CD4-positive, alpha-beta T cell treated with Interleukin-10 for 1 hour (primary cell): ENCODE measurements at regions not wholly inside any gene's neighbourhood (a gene's known extent, or its start where the extent isn't known, plus 50 kb on each side); places are given as distances from the start of the nearest gene placed in this dataset.
A peak's percentile ranks its signal among the peaks of the same experiment; 100 is the strongest.
"Not testable (repeated sequence)": the region's sequence is repeated elsewhere in the genome, so short reads cannot be mapped to it uniquely, and the experiment has no call there.

ENCODE experiments used
- DNase-seq: peaks from one replicate; pipeline ENCODE4 v3.0.0-alpha.2; 2020

GRCh38 chr5:176018598-176018997 is 50.5 kb upstream of the THOC3 start:
- not testable (repeated sequence) for DNase-seq

DNA sequence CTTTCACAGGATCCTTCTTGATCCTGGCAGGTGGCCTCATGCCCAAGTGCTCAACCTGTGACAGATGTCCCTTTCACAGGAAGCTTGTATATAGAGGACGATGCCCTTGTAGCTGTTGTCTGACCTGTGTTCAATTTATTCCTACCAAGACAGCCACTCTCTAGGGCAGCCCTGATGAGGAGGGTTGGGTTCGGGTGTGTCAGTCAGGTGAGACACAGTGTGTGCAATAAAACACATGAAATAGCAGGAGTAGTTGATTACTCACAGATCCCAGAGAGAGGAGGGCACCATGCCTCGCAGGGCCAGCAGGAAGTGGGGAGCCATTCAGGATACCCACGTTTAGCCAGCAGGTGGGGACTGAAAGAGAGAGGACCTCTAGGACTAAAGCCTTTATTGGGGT is 52.7 kb upstream of the THOC3 start:
- not testable (repeated sequence) for DNase-seq

GRCh38 chr5:176023535-176023934 is 55.4 kb upstream of the THOC3 start:
- not testable (repeated sequence) for DNase-seq

- DNase-seq = not testable (repeated sequence)
Measured at GRCh38 chr5:176029445-176029844, 61.3 kb upstream of the THOC3 start.

DNA sequence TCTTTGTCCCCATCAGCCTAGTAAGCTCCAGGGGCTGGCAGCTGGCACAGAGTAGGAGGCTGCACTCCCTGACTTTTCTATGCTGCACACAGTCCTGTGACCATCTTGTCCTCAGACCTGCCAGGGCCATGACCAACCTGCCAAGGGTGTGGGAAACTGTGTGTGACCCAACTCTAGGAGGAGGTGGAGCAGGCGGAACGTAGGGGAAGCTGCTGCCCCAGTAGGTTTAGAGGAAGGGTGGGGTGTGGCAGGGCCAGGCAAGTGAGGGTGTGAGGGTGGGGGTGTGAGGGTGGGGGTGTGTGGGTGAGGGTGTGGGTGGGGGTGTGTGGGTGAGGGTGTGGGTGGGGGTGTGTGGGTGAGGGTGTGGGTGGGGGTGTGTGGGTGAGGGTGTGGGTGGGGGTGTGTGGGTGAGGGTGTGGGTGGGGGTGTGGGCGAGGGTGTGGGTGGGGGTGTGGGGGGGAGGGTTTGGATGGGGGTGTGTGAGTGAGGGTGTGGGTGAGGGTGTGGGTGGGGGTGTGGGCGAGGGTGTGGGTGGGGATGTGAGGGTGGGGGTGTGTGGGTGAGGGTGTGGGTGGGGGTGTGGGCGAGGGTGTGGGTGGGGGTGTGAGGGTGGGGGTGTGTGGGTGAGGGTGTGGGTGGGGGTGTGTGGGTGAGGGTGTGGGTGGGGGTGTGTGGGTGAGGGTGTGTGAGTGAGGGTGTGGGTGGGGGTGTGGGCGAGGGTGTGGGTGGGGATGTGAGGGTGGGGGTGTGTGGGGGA is 62.4 kb upstream of the THOC3 start:
- peak; percentile 48 for DNase-seq

DNA sequence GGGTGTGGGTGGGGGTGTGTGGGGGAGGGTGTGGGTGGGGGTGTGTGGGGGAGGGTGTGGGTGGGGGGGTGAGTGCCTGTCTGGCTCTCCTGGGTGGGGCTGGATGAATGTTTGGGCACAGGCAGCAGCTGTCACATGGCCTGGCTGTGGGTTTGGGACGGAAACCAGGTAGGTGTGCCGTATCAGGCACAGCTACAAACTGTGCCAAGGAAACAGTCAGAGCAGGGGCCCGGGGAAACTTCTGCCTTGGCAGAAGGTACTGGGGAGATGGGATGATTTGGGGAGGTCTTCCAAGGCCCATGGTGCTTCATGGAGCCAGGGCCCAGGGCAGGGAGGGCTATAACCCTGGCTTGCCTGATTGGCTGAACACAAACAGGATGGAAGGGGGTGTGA is 63.0 kb upstream of the THOC3 start:
- not testable (repeated sequence) for DNase-seq

DNA sequence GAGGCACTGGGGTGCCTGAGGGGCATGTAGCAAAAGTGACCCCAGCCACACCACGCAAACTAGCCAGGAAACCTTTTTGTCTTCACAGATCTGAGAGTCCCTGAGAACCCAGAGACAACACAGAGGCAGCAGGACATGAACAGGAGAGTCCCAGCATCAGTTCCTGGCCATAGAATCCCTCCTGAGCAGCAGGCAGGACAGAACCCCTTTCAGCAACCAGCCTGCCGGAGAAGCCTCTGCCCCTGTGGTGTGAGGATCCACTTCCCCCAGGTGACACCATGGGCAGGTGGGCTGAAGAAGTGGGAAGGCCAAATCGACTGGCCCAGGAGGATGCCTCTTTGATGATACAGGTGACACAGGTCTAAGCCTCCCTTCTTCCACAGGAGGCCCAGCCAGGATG is 65.1 kb upstream of the THOC3 start:
- DNase-seq = not testable (repeated sequence)

- DNase-seq = peak; percentile 37
Measured at GRCh38 chr5:176034407-176035200, 66.5 kb upstream of the THOC3 start.

GRCh38 chr5:176035201-176035530 is 67.1 kb upstream of the THOC3 start:
- not testable (repeated sequence) for DNase-seq

DNA sequence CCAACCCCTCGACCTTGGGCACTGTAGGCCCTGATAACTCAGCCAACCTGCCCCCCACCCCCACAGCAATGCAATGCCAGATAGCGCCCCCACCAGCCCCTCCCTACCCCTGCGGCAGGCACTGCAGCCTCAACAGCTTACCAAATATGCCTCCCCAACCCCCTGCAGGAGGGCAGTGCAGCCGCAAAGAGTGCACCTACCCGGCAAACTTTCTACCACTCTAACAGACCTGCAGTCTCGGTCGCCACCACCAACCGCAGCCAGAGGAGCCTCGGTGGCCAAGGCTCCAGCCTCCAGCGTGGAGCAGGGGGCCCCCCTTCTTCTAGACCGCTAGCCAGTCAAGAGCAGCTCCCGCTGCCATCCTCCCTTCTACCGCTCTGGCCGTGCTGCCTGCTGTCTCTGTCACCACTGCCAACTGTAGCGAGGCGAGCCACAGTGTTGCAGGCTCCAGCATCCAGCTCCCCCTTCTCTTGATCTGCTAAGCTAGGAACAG is 67.7 kb upstream of the THOC3 start:
- not testable (repeated sequence) for DNase-seq

GRCh38 chr5:176036391-176036790 is 68.3 kb upstream of the THOC3 start:
- DNase-seq = not testable (repeated sequence)

GRCh38 chr5:176037190-176037589 is 69.1 kb upstream of the THOC3 start:
- not testable (repeated sequence) for DNase-seq

DNA sequence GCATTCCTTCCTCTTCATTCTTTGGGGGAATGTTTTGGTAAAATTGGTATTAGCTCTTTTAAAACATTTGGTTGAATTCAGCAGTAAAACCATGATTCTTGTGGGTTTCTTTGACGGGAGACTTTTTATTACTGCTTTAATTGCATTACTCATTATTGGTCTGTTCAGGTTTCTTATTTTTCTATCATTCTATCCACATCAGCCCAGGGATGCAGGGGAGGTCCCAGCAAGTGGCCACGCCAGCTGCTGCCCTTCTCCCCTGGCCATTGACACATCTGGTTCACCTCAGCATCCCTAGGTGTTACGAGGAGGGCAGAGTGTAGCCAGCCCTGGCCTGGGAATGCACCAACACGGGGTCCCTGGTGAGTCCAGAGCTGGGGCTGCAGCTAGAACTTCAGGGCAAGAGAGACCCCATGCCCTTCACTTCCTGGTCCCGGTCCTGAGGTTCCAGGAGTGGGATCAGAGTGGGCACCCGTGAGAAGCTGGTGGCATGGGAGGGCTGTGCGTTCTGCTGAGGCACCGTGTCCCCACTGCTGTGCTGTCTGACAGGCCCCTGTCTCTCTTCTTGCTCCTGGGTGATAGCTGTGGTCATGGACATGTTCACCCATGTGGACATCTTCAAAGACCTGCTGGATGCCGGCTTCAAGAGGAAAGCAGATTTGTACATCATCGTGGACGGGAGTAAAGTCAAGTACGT is 72.1 kb upstream of the THOC3 start:
- DNase-seq = not testable (repeated sequence)

GRCh38 chr5:176041248-176041994 is 73.3 kb upstream of the THOC3 start:
- DNase-seq = not testable (repeated sequence)

DNA sequence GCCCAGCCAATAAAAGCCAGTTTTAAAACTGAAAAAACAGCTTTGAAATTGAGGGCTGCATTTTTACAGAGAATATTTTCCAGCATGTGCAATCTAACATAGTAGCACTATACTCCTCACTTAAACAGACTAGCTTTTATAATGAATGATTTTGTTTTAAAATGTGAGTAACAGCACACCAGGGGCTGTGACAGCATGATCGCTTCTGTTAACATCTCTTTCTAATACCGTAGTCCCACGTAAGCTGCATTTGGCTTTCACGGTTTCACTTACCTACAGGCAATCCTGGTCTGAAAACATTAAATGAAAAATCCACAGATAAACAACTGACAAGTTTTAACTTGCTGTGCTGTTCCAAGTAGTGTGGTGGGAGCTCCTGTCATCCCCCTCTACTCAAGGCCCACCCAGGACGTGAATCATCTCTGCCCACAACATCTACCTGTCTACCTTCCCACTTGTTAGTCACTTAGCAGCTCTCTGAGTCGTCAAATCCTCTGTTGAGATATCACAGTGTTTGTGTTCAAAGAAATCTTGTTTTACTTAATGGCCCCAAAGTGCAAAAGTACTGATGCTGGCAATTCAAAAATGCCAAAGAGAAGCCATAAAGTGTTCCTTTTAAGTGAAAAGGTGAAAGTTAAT is 74.0 kb upstream of the THOC3 start:
- peak; percentile 35 for DNase-seq

DNA sequence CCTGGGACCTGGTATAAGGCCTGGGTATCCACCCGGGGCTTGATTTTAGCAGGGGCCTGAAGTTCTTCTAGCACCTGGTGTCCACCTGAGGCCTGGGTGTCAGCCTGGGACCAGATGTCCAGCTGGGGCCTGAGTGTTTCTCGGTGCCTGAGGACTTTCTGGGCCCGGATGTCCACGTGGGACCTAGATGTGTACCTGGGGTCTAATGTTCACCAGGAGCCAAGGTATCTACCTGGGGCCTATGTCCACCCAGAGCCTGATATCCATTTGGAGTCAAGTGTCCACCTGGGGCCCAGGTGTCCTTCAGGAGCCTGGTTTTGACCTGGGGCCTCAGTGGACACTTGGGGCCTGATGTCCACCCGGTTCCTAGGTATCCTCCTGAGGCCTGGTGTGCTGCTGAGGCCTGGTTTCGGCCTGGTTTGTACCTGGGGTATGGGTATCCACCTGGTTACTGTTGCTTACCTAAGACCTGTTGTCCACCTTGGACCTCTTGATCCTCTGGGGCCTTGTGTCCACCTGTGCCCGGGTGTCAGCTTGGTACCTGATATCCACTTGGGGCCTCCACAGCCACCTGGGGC is 75.2 kb upstream of the THOC3 start:
- DNase-seq = not testable (repeated sequence)

DNA sequence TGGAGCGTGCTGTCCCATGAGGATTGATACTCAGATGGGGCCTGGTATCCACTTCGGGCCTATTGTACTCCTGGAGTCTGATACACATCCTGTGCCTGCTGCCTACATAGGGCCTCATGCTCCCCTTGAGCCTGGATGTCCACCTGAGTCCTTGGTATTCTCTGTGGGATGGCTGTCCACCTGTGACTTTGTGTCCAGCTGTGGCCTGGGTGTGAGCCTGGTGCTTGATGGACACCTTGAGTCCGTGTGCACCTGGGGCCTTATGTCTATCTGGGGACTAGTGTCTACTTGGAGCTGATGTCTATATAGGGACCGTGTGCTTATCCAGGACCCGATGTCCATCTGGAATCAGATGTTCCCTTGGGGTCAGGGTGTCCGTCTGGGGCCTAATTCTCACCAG is 75.9 kb upstream of the THOC3 start:
- not testable (repeated sequence) for DNase-seq

DNA sequence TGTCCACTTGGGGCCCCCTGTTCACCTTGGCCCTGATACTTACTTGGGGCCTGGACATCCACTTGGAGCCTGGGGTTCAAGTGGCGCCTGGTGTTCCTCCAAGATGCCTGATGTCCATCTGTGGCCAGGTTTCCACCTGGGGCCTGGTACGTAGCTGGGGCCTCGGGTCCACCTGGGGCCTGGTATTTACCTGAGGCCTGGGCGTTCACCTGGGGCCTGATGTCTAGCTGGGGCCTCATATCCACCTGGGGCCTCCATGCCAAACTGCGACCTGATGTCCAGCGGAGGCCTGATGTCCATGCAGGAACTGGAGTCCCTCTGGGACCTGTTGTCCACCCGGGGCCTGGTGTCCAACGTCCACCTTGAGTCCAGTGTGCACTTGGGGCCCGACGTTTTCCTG is 76.3 kb upstream of the THOC3 start:
- DNase-seq = not testable (repeated sequence)

DNA sequence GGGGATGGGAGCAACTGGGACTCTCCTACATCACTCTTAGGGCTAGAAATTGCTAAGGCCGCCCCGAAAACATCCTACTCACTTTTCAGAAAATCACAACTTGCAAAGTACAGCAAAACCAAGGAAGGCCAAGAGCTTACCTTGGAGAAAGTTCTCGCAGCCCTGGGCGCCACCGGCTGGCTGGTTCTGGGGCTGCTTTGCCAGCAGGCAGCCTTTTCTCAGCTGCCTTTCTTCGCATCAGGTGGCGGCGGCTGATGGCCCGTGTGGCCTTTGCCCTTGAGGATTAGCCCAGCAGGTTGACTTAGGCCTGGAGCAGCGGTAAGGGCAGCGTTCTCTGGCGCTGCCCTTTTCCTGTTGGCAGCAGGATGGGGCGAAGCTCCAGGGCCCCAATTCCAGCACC is 77.3 kb upstream of the THOC3 start:
- DNase-seq = peak; percentile 36

DNA sequence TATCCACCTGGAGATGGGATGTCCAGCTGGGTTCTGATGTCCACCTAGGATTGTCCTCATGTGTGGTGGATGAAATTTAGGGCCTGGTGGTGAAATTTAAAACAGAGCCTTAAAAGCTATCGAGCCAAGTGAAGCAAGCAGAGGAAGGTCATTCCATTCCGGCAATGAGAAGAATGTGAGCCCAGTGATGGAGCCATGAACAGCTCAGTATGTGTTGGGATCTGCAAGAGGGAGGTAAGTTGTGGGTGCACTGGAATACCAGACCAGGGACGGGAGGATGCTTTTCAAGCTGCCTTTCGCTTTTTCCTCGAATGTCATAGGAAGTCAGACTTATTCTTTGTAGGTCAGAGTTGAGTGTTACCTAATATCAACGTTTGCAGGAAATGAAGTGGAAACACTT is 80.6 kb upstream of the THOC3 start:
- not testable (repeated sequence) for DNase-seq

GRCh38 chr5:176060472-176061268 is 92.6 kb upstream of the THOC3 start:
- peak; percentile 27 for DNase-seq
